Loucy (cell line): ENCODE measurements at regions not wholly inside any gene's neighbourhood (a gene's known extent, or its start where the extent isn't known, plus 50 kb on each side); places are given as distances from the start of the nearest gene placed in this dataset.

Source experiments
- H2AFZ ChIP-seq: fragments of 200-600 bp; sonication (generic); 2 replicates; pipeline ENCODE4 v1.6.0; 2016; ENCODE audit warnings: antibody characterized with exemption, mild to moderate bottlenecking, low read length, moderate library complexity
- H3F3A ChIP-seq: fragments of 200-600 bp; 2 replicates; pipeline ENCODE4 v1.6.0; 2016; ENCODE audit warnings: antibody characterized with exemption, low read depth, mild to moderate bottlenecking
- H3K27me3 ChIP-seq: fragments of 200-600 bp; sonication (generic); 2 replicates; pipeline ENCODE4 v1.6.1; 2014; ENCODE audit warnings: low read length, mild to moderate bottlenecking; ENCODE audit not compliant: insufficient read depth, poor library complexity, severe bottlenecking
- H3K36me3 ChIP-seq: fragments of 200-600 bp; sonication (generic); 2 replicates; pipeline ENCODE4 v1.6.1; 2016; ENCODE audit warnings: low read length; ENCODE audit not compliant: insufficient read depth
- H3K4me1 ChIP-seq: fragments of 200-600 bp; sonication (generic); 2 replicates; pipeline ENCODE4 v1.5.1; 2014; ENCODE audit warnings: low read length, mild to moderate bottlenecking; ENCODE audit not compliant: insufficient read depth, poor library complexity, severe bottlenecking
- H3K4me2 ChIP-seq: fragments of 200-600 bp; sonication (generic); 2 replicates; pipeline ENCODE4 v1.6.0; 2014; ENCODE audit warnings: antibody characterized with exemption, low read length, low read depth, mild to moderate bottlenecking; ENCODE audit not compliant: poor library complexity, severe bottlenecking
- H3K4me3 ChIP-seq: fragments of 200-600 bp; sonication (generic); 2 replicates; pipeline ENCODE4 v1.5.1; 2014; ENCODE audit warnings: low read length, mild to moderate bottlenecking, mixed read lengths; ENCODE audit not compliant: poor library complexity, severe bottlenecking
- H3K79me2 ChIP-seq: fragments of 200-600 bp; sonication (generic); 2 replicates; pipeline ENCODE4 v1.6.1; 2014; ENCODE audit warnings: low read length; ENCODE audit not compliant: insufficient read depth
- H3K9ac ChIP-seq: fragments of 200-600 bp; sonication (generic); 2 replicates; pipeline ENCODE4 v1.6.0; 2014; ENCODE audit warnings: mild to moderate bottlenecking, low read depth, low read length, moderate library complexity; ENCODE audit not compliant: poor library complexity, severe bottlenecking
- H3K9me2 ChIP-seq: fragments of 200-600 bp; sonication (generic); replicated peaks from 2 replicates; pipeline ENCODE4 v1.6.1; 2016; ENCODE audit warnings: low read depth, low read length, mixed read lengths
- H3K9me3 ChIP-seq: fragments of 200-600 bp; sonication (generic); 2 replicates; pipeline ENCODE4 v1.6.1; 2014; ENCODE audit warnings: mild to moderate bottlenecking, antibody characterized with exemption, low read length, low read depth; ENCODE audit not compliant: insufficient read depth
- H4K20me1 ChIP-seq: fragments of 200-600 bp; sonication (generic); 2 replicates; pipeline ENCODE4 v1.6.0; 2014; ENCODE audit warnings: antibody characterized with exemption, low read length, mild to moderate bottlenecking; ENCODE audit not compliant: insufficient read depth, poor library complexity, severe bottlenecking
- EZH2phosphoT487 ChIP-seq: fragments of 200-600 bp; IDR thresholded peaks from 2 replicates; pipeline ENCODE4 v1.6.1; 2018; ENCODE audit warnings: antibody characterized with exemption, mild to moderate bottlenecking, moderate library complexity, borderline replicate concordance
- TF ChIP-seq, protein P1 (sequence below): fragments of 200-600 bp; sonication (generic); conservative IDR thresholded peaks from 2 replicates; pipeline ENCODE4 v1.5.1; 2014; ENCODE audit warnings: mild to moderate bottlenecking, antibody characterized with exemption, low read length

DNA sequence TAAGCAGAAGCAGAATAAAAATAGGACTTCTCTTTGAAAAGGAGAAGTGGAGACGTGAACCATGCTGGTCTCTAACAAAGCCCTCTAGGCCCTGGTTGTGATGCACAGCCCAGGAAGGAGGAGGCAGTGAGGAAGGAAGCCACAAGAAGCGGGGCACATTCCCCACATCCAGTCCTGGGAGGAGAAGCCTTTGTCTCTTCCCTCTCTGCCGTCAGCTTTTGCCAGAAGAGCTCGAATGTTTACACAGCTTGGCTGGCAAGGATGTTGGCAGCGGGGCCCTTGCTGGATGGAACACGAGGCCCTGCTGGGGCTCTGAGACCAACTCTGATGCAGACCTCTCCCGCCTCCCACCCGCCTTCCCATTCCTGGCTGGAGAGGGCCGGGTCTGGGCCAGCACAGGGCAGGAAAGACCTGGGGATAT, 91.3 kb downstream of the MAF start:
- H3K27me3 ChIP-seq: peaks cover 8% of the 10 kb centered on the region
- no peaks in the 10 kb centered on the region for H3F3A ChIP-seq
- no peaks in the 10 kb centered on the region for H3K9me3 ChIP-seq
- no peaks in the 10 kb centered on the region for H3K79me2 ChIP-seq
- no peak overlapping the region for H3K9ac ChIP-seq
- H3K4me3 ChIP-seq: no peak overlapping the region
- no peaks in the 10 kb centered on the region for H3K9me2 ChIP-seq
- H4K20me1 ChIP-seq: no peaks in the 10 kb centered on the region
- H2AFZ ChIP-seq: no peak overlapping the region
- no peaks in the 10 kb centered on the region for H3K4me1 ChIP-seq
- H3K36me3 ChIP-seq: no peaks in the 10 kb centered on the region
- TF ChIP-seq, protein P1, sequence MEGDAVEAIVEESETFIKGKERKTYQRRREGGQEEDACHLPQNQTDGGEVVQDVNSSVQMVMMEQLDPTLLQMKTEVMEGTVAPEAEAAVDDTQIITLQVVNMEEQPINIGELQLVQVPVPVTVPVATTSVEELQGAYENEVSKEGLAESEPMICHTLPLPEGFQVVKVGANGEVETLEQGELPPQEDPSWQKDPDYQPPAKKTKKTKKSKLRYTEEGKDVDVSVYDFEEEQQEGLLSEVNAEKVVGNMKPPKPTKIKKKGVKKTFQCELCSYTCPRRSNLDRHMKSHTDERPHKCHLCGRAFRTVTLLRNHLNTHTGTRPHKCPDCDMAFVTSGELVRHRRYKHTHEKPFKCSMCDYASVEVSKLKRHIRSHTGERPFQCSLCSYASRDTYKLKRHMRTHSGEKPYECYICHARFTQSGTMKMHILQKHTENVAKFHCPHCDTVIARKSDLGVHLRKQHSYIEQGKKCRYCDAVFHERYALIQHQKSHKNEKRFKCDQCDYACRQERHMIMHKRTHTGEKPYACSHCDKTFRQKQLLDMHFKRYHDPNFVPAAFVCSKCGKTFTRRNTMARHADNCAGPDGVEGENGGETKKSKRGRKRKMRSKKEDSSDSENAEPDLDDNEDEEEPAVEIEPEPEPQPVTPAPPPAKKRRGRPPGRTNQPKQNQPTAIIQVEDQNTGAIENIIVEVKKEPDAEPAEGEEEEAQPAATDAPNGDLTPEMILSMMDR: no peak
- TF ChIP-seq EZH2phosphoT487: no peak
- no peak overlapping the region for H3K4me2 ChIP-seq

DNA sequence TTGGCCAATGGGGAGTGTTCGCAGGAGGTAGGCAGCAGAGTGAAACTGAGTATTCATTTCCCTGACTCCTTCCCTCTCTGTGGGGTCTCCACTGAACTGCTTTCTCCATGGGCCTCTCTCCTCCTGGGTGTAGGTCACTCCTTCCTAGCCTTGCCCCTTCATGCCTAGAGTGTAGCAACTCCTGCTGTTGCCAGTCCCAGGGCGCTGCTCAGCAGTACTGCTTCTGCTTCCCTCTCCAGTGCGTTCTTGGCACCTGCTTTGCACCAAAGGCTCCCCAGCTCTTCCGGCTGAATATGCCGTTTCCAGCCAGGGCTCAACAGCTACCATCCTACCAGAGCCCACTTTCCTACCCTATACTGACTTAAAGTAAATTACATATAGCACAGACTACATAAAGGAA, 92.2 kb downstream of the MAF start:
- Histone ChIP-seq H3K79me2 (no peaks in the 10 kb centered on the region), H3K9ac (no peak overlapping the region), H3K4me1 (no peaks in the 10 kb centered on the region), H2AFZ (no peak overlapping the region), H3K36me3 (no peaks in the 10 kb centered on the region), H3K9me3 (no peaks in the 10 kb centered on the region), H3F3A (no peaks in the 10 kb centered on the region), H4K20me1 (no peaks in the 10 kb centered on the region), H3K9me2 (no peaks in the 10 kb centered on the region), H3K4me3 (no peak overlapping the region), H3K27me3 (peaks cover 6% of the 10 kb centered on the region), H3K4me2 (no peak overlapping the region)
- no peak for TF ChIP-seq EZH2phosphoT487
- TF ChIP-seq, protein P1: no peak

DNA sequence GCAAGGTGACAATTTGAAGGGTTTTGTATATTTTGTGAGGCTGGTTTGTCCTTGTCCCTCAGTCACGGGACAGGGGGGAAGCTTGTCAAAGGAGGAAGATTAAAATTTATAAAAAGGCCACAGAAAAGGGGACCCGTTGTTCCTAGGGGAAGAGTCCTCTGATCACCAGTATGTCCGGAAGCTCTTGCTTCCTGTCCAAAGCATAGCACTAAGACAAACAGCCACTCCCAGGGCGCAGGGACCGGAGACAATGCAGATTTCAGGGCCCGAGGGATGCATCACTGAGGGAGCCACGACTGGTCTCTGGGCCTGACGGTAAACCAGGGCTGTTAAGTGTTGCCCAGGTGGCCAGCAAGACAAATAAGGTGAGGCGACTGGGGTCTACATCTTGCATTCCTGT, 95.2 kb downstream of the MAF start:
- no peak for TF ChIP-seq EZH2phosphoT487
- TF ChIP-seq, protein P1: no peak
- H3K79me2 ChIP-seq: no peaks in the 10 kb centered on the region
- H4K20me1 ChIP-seq: no peaks in the 10 kb centered on the region

More for the DNA sequence above, 95.2 kb downstream of the MAF start:
- H3K36me3 ChIP-seq: no peaks in the 10 kb centered on the region
- no peaks in the 10 kb centered on the region for H3K9me3 ChIP-seq
- no peak overlapping the region for H3K4me3 ChIP-seq
- H3K9me2 ChIP-seq: no peaks in the 10 kb centered on the region
- H3F3A ChIP-seq: no peaks in the 10 kb centered on the region
- no peaks in the 10 kb centered on the region for H3K4me1 ChIP-seq
- no peak overlapping the region for H3K9ac ChIP-seq
- no peak overlapping the region for H2AFZ ChIP-seq
- no peaks in the 10 kb centered on the region for H3K27me3 ChIP-seq
- H3K4me2 ChIP-seq: no peak overlapping the region
